Heart left ventricle (tissue), 16 donors: ENCODE measurements at regions not wholly inside any gene's neighbourhood (a gene's known extent, or its start where the extent isn't known, plus 50 kb on each side); places are given as distances from the start of the nearest gene placed in this dataset.

Experiments
- ATAC-seq, 4 donors: fragments of 200-7000 bp; cut with Tn5 transposase; one replicate each; pipeline ENCODE4 v1.9.1; 2020 to 2022; ENCODE audit warnings: moderate library complexity in 4 of 4, mild to moderate bottlenecking in 3 of 4, moderate number of reproducible peaks in 1 of 4
- DNase-seq, 5 donors: peaks; one replicate each; pipeline ENCODE4 v3.0.0-alpha.2; 2020
- H3K27ac ChIP-seq, 12 donors: fragments of 200-600 bp; sonication (generic) in 4 of 12; one replicate each; pipeline versions ENCODE4 v1.5.0 to v1.8.0; 2016 to 2022; ENCODE audit warnings: mild to moderate bottlenecking in 2 of 12
- H3K27me3 ChIP-seq, 9 donors: fragments of 200-600 bp; sonication (generic) in 2 of 9; one replicate each; pipeline versions ENCODE4 v1.5.1 to v1.8.0; 2016 to 2022; ENCODE audit warnings: mild to moderate bottlenecking in 3 of 9
- H3K36me3 ChIP-seq, 9 donors: fragments of 200-600 bp; sonication (generic) in 2 of 9; one replicate each; pipeline versions ENCODE4 v1.5.0 to v1.8.0; 2018 to 2022; ENCODE audit warnings: mild to moderate bottlenecking in 2 of 9
- H3K4me1 ChIP-seq, 12 donors: fragments of 200-600 bp; sonication (generic) in 4 of 12; one replicate each; pipeline versions ENCODE4 v1.5.0 to v1.8.0; 2016 to 2022; ENCODE audit warnings: mild to moderate bottlenecking in 3 of 12
- H3K4me3 ChIP-seq, 12 donors: fragments of 200-600 bp; sonication (generic) in 4 of 12; one replicate each; pipeline versions ENCODE4 v1.5.0 to v1.8.0; 2017 to 2022; ENCODE audit warnings: mild to moderate bottlenecking in 9 of 12, moderate library complexity in 4 of 12
- H3K9me3 ChIP-seq, 12 donors: fragments of 200-600 bp; sonication (generic) in 4 of 12; one replicate each; pipeline versions ENCODE4 v1.5.0 to v1.8.0; 2016 to 2022; ENCODE audit warnings: mild to moderate bottlenecking in 1 of 12
- POLR2A ChIP-seq, 2 donors: fragments of 450-650 bp; IDR thresholded peaks; one replicate each; pipeline ENCODE4 v1.6.1; 2017; ENCODE audit warnings: antibody characterized with exemption in 2 of 2, mild to moderate bottlenecking in 2 of 2, moderate library complexity in 2 of 2
- WGBS, 4 donors: extraction: QIAGEN DNeasy Blood & Tissue Kit in 2 of 4; methylation state at CpG; one replicate each; pipeline versions ENCODE4 v1.1.5 to v1.1.7; 2013 to 2018; 5-methylcytosine and 5-hydroxymethylcytosine counted together
- intact Hi-C, 10 donors: fragments of 100-400 bp; cut with DNase I; formaldehyde crosslinking; loops; one replicate each; pipeline versions ENCODE4 v1.11.1 to v1.14.2; 2022
- TF ChIP-seq, protein P1 (sequence below), 12 donors: fragments of 200-600 bp; sonication (generic) in 4 of 12; IDR thresholded peaks; one replicate each; pipeline versions ENCODE4 v1.5.0 to v1.8.0; 2018 to 2022; ENCODE audit warnings: antibody characterized with exemption in 12 of 12, mild to moderate bottlenecking in 5 of 12
- donor health status: ischemic (EF 13 %, LVEDD 7.1; RV severe dilation, severe dysfunction).
- donor health status: healthy with polysubstance abuse.
- donor health status: DM: no; HTN: yes; CAD: no.
- donor health status: DM: no; HTN: no; CAD: no.
- donor health status: ischemic (EF 25% LVEDD 6.9; RV normal size, moderate dysfunction).
- donor health status: ischemic (EF 25% LVEDD 5.7; RV mildly dilated, moderate dysfunction).
- donor health status: healthy.
- donor health status: DM: yes; HTN: yes; CAD: no.
- donor health status: ischemic (EF 35%, LVEDD 5.7; RV mildly dilated, moderate dysfunction).
- donor health status: nonischemic (EF 11% LVEDD 7.7; RV severe dilation, severe dysfunction).
- donor health status: DM: yes; HTN: yes; CAD: no.
- donor health status: PGD.
- donor health status: ischemic (EF 29% LVEDD 5.4; RV normal size, mild dysfunction).
- donor health status: nonischemic (EF 23%, LVEDD 6.1; RV moderate dilation, normal function).

DNA sequence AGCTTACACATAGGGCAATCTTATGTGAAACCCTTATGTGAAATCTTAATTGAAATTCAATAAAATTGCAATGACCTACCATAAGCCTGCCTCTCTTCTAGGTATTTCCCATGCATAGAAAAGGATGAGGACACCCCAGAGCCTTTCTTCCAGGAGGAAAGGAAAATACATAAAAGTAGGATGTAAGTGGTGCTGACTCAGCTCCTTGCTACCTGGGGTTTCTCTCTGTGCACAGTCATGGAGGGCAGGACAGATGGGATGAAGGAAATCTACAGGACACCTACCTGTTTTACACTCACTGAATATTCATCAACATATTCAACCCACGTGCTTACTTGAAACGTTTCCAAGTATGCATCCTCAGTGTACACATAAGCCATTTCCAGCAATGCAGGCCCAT is 1299.2 kb upstream of the SLC10A2 start:
- H3K36me3 ChIP-seq, result no peaks in the 10 kb centered on the region
- H3K4me1 ChIP-seq, result no peaks in the 10 kb centered on the region
- H3K4me3 ChIP-seq, result no peak overlapping the region
- peaks cover 0 to 13% (median 0%) of the 10 kb centered on the region in 12 donors for H3K9me3 ChIP-seq
- DNase-seq (no peak), ATAC-seq (no peak)
- intact Hi-C loops, result no loop called here
- WGBS, 4 donors, result 77 to 86% (median 83%) methylated on average over 2 of the region's 2 CpGs
- TF ChIP-seq, protein P1, sequence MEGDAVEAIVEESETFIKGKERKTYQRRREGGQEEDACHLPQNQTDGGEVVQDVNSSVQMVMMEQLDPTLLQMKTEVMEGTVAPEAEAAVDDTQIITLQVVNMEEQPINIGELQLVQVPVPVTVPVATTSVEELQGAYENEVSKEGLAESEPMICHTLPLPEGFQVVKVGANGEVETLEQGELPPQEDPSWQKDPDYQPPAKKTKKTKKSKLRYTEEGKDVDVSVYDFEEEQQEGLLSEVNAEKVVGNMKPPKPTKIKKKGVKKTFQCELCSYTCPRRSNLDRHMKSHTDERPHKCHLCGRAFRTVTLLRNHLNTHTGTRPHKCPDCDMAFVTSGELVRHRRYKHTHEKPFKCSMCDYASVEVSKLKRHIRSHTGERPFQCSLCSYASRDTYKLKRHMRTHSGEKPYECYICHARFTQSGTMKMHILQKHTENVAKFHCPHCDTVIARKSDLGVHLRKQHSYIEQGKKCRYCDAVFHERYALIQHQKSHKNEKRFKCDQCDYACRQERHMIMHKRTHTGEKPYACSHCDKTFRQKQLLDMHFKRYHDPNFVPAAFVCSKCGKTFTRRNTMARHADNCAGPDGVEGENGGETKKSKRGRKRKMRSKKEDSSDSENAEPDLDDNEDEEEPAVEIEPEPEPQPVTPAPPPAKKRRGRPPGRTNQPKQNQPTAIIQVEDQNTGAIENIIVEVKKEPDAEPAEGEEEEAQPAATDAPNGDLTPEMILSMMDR (IDR thresholded peaks at IDR 0.05), result no peak
- no peak for TF ChIP-seq POLR2A (IDR thresholded peaks at IDR 0.05)
- H3K27me3 ChIP-seq, result no peaks in the 10 kb centered on the region
- no peak overlapping the region for H3K27ac ChIP-seq

- no peak for DNase-seq
- H3K27ac ChIP-seq, result no peak overlapping the region
- H3K4me1 ChIP-seq, result no peaks in the 10 kb centered on the region
- peaks cover 0 to 13% (median 0%) of the 10 kb centered on the region in 12 donors for H3K9me3 ChIP-seq
- TF ChIP-seq, protein P1 (IDR thresholded peaks at IDR 0.05), result no peak
- no peak for TF ChIP-seq POLR2A (IDR thresholded peaks at IDR 0.05)
- ATAC-seq, result no peak
- no peak overlapping the region for H3K4me3 ChIP-seq
- no peaks in the 10 kb centered on the region for H3K36me3 ChIP-seq
- intact Hi-C loops, result loop anchor here in 1 of 10 donors (10.0 kb wide), 1 partner anchor 47 kb away; no protein-coding TSS in a partner anchor
- 86 to 89% (median 88%) methylated on average over 9 of the region's 9 CpGs for WGBS, 4 donors
- H3K27me3 ChIP-seq, result no peaks in the 10 kb centered on the region
Measured at GRCh38 chr13:104357672-104358354, 1291.6 kb upstream of the SLC10A2 start.

GRCh38 chr13:104357174-104357573 is 1291.0 kb upstream of the SLC10A2 start:
- H3K27ac ChIP-seq, result no peak overlapping the region
- ATAC-seq (no peak), DNase-seq (no peak)
- H3K27me3 ChIP-seq, result no peaks in the 10 kb centered on the region
- 23 to 40% (median 29%) methylated on average over 5 of the region's 5 CpGs for WGBS, 4 donors
- peaks cover 0 to 13% (median 0%) of the 10 kb centered on the region in 12 donors for H3K9me3 ChIP-seq
- no peak overlapping the region for H3K4me3 ChIP-seq
- no peak for TF ChIP-seq POLR2A (IDR thresholded peaks at IDR 0.05)
- TF ChIP-seq, protein P1 (IDR thresholded peaks at IDR 0.05), result no peak
- H3K4me1 ChIP-seq, result no peaks in the 10 kb centered on the region
- no peaks in the 10 kb centered on the region for H3K36me3 ChIP-seq
- intact Hi-C loops, result loop anchor here in 1 of 10 donors (10.0 kb wide), 1 partner anchor 48 kb away; no protein-coding TSS in a partner anchor

DNA sequence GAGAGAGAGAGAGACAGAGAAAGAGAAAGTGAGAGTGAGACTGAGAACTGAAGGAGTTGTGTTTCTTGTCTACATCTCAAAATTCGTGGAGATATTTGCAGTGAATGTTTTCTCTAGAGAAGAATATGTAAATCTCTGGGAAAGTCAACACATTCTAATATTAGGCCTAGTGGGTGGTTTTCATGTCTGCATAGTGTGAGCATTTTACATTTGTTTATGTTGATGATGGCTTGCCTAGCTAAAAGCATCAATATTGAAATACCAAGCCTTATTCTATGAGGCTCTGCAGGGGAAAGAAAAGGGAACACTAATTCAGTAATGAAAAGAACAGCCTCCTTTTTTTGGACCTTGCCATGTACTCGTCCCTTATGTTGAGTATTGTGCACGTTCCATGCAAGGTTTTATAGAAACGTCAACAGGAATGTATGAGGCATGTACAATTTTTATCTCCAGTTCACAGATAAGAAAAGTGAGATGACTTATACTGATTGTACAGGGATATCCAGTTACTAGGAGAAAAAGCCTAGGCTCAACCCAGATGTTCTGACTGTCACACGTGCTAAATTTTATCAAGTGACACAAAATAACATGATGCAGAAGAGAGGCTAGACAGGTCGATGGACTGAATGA is 1288.9 kb upstream of the SLC10A2 start:
- TF ChIP-seq POLR2A (IDR thresholded peaks at IDR 0.05), result no peak
- TF ChIP-seq, protein P1 (IDR thresholded peaks at IDR 0.05), result no peak
- H3K4me3 ChIP-seq, result no peak overlapping the region
- H3K27me3 ChIP-seq, result no peaks in the 10 kb centered on the region
- no peaks in the 10 kb centered on the region for H3K36me3 ChIP-seq
- 70 to 72% (median 71%) methylated on average over 6 of the region's 6 CpGs for WGBS, 4 donors
- H3K27ac ChIP-seq, result no peak overlapping the region
- no peaks in the 10 kb centered on the region for H3K9me3 ChIP-seq
- ATAC-seq (no peak), DNase-seq (no peak)
- intact Hi-C loops, result loop anchor here in 1 of 10 donors (10.0 kb wide), 1 partner anchor 50 kb away; no protein-coding TSS in a partner anchor
- H3K4me1 ChIP-seq, result no peaks in the 10 kb centered on the region
